H1 (cell line): ENCODE measurements at regions not wholly inside any gene's neighbourhood (a gene's known extent, or its start where the extent isn't known, plus 50 kb on each side); places are given as distances from the start of the nearest gene placed in this dataset.

Experiments
- CTCF ChIA-PET: fragments of 300-600 bp; sonication (Branson Sonifier 250); formaldehyde crosslinking; loops from one replicate; lab custom pipeline; 2021; ENCODE audit not compliant: partially characterized antibody; lab: Charles Lee
- POLR2A ChIA-PET: fragments of 300-600 bp; sonication (Branson Sonifier 250); formaldehyde crosslinking; loops from one replicate; lab custom pipeline; 2021; ENCODE audit warnings: inconsistent platforms; ENCODE audit not compliant: partially characterized antibody; lab: Charles Lee
- DNase-seq, 2 experiments: peaks; one replicate each; pipeline versions ENCODE4 v3.0.0 to v3.0.0-alpha.2; 2010 to 2022; ENCODE audit warnings: low spot score in 2 of 2, low read depth in 1 of 2, mixed read lengths in 1 of 2
- FAIRE-seq: peaks from 2 replicates; lab custom pipeline; 2011; peaks lifted over from hg19 to GRCh38; lab: Jason Lieb, UNC
- H2AFZ ChIP-seq: 2 replicates; pipeline ENCODE4 v1.8.1; 2012; ENCODE audit warnings: low read length, inconsistent platforms
- H2AK5ac ChIP-seq: 2 replicates; pipeline ENCODE4 v1.6.1; 2013; ENCODE audit warnings: low read depth, low read length
- H2BK120ac ChIP-seq: replicated peaks from 2 replicates; pipeline ENCODE3; 2013; ENCODE audit warnings: low read depth, low read length, inconsistent platforms
- H2BK12ac ChIP-seq: 2 replicates; pipeline ENCODE4 v1.6.1; 2013; ENCODE audit warnings: low read depth, low read length
- H2BK15ac ChIP-seq: 2 replicates; pipeline ENCODE4 v1.6.1; 2013; ENCODE audit warnings: low read length
- H2BK20ac ChIP-seq: 2 replicates; pipeline ENCODE4 v1.6.1; 2013; ENCODE audit warnings: low read length
- H2BK5ac ChIP-seq: 2 replicates; pipeline ENCODE4 v1.6.1; 2013; ENCODE audit warnings: low read depth, low read length
- H3K14ac ChIP-seq: 2 replicates; pipeline ENCODE4 v1.6.1; 2013; ENCODE audit warnings: inconsistent platforms; ENCODE audit not compliant: insufficient read length
- H3K18ac ChIP-seq: 2 replicates; pipeline ENCODE4 v1.6.1; 2013; ENCODE audit warnings: low read length; ENCODE audit errors: extremely low read depth
- H3K23ac ChIP-seq: 2 replicates; pipeline ENCODE4 v1.6.1; 2013; ENCODE audit warnings: inconsistent platforms; ENCODE audit not compliant: insufficient read length
- H3K23me2 ChIP-seq: 2 replicates; pipeline ENCODE4 v1.6.1; 2013; ENCODE audit warnings: low read depth, low read length
- H3K27ac ChIP-seq: 2 replicates; pipeline ENCODE4 v1.6.1; 2011; ENCODE audit warnings: low read depth, low read length, inconsistent platforms
- H3K27me3 ChIP-seq, 4 experiments: replicated peaks in 1 of 4; 1 replicate in 1 of 4; 2 replicates in 3 of 4; pipeline versions ENCODE4 v1.6.1 to v1.8.1; 2011 to 2013; ENCODE audit warnings: low read length in 3 of 4, mild to moderate bottlenecking in 3 of 4, inconsistent platforms in 2 of 4, mixed read lengths in 2 of 4, moderate library complexity in 1 of 4; ENCODE audit not compliant: control insufficient read depth in 3 of 4, insufficient read depth in 3 of 4; ENCODE audit errors: extremely low read depth in 1 of 4
- H3K36me3 ChIP-seq, 4 experiments: 2 replicates each; pipeline versions ENCODE4 v1.6.1 to v1.8.1; 2011 to 2013; ENCODE audit warnings: mild to moderate bottlenecking in 4 of 4, low read length in 3 of 4, moderate library complexity in 2 of 4, control low read depth in 1 of 4, inconsistent platforms in 1 of 4; ENCODE audit not compliant: insufficient read depth in 4 of 4, control insufficient read depth in 2 of 4
- H3K4ac ChIP-seq: replicated peaks from 2 replicates; pipeline ENCODE3; 2013; ENCODE audit warnings: low read length, low read depth, mixed read lengths, inconsistent platforms; ENCODE audit not compliant: insufficient read length
- H3K4me1 ChIP-seq, 4 experiments: replicated peaks in 1 of 4; 1 replicate in 1 of 4; 2 replicates in 3 of 4; pipeline versions ENCODE4 v1.6.1 to v1.8.1; 2011 to 2013; ENCODE audit warnings: low read length in 3 of 4, inconsistent platforms in 2 of 4, mixed read lengths in 1 of 4; ENCODE audit not compliant: insufficient read depth in 4 of 4, control insufficient read depth in 3 of 4
- H3K4me2 ChIP-seq, 2 experiments: 2 replicates each; pipeline versions ENCODE4 v1.6.1 to v1.8.1; 2011 to 2013; ENCODE audit warnings: low read depth in 2 of 2, low read length in 2 of 2, control low read depth in 1 of 2, inconsistent platforms in 1 of 2, mild to moderate bottlenecking in 1 of 2; ENCODE audit not compliant: insufficient read depth in 1 of 2
- H3K4me3 ChIP-seq, 4 experiments: fragments of 200-600, 300-600 bp in 1 of 4; sonication (generic), shearing (Covaris generic), sonication (Bioruptor Twin) in 1 of 4; 2 replicates each; pipeline versions ENCODE4 v1.5.1 to v1.8.1; 2011 to 2016; ENCODE audit warnings: low read length in 4 of 4, low read depth in 3 of 4, control low read depth in 2 of 4, inconsistent platforms in 2 of 4, mild to moderate bottlenecking in 2 of 4, mixed read lengths in 1 of 4, moderate library complexity in 1 of 4; ENCODE audit not compliant: insufficient read depth in 2 of 4; ENCODE audit errors: extremely low read depth in 1 of 4
- H3K56ac ChIP-seq: replicated peaks from 2 replicates; pipeline ENCODE3; 2013; ENCODE audit warnings: low read depth, mild to moderate bottlenecking, mixed read lengths, low read length, inconsistent platforms; ENCODE audit not compliant: insufficient read length
- H3K79me1 ChIP-seq: 2 replicates; pipeline ENCODE4 v1.6.1; 2013; ENCODE audit warnings: low read depth, low read length, control low read depth
- H3K79me2 ChIP-seq, 2 experiments: 2 replicates each; pipeline versions ENCODE4 v1.6.1 to v1.8.1; 2012 to 2013; ENCODE audit warnings: low read length in 2 of 2, mild to moderate bottlenecking in 2 of 2, inconsistent platforms in 1 of 2; ENCODE audit not compliant: insufficient read depth in 2 of 2, control insufficient read depth in 1 of 2
- H3K9ac ChIP-seq, 4 experiments: replicated peaks in 1 of 4; 1 replicate in 1 of 4; 2 replicates in 3 of 4; pipeline versions ENCODE4 v1.6.1 to v1.8.1; 2011 to 2013; ENCODE audit warnings: low read depth in 3 of 4, low read length in 3 of 4, control low read depth in 2 of 4, mild to moderate bottlenecking in 2 of 4, moderate library complexity in 2 of 4, inconsistent platforms in 1 of 4; ENCODE audit errors: extremely low read depth in 1 of 4
- H3K9me3 ChIP-seq, 2 experiments: 2 replicates each; pipeline versions ENCODE4 v1.6.1 to v1.8.1; 2012 to 2013; ENCODE audit warnings: mild to moderate bottlenecking in 2 of 2, moderate library complexity in 2 of 2, control low read depth in 1 of 2, inconsistent platforms in 1 of 2, low read depth in 1 of 2, low read length in 1 of 2, mixed read lengths in 1 of 2; ENCODE audit not compliant: insufficient read depth in 2 of 2
- H4K20me1 ChIP-seq, 2 experiments: replicated peaks in 1 of 2; 2 replicates each; pipeline versions ENCODE3 to v1.8.1; 2011 to 2013; ENCODE audit warnings: inconsistent platforms in 2 of 2, low read length in 2 of 2, mild to moderate bottlenecking in 1 of 2; ENCODE audit not compliant: insufficient read depth in 2 of 2, control insufficient read depth in 1 of 2
- H4K5ac ChIP-seq: 2 replicates; pipeline ENCODE4 v1.6.1; 2013; ENCODE audit warnings: low read length, low read depth, mixed read lengths, inconsistent platforms; ENCODE audit not compliant: insufficient read length
- H4K8ac ChIP-seq: 2 replicates; pipeline ENCODE4 v1.8.0; 2013; ENCODE audit warnings: mild to moderate bottlenecking, moderate library complexity, low read length, inconsistent platforms; ENCODE audit not compliant: insufficient read depth; ENCODE audit errors: extremely low read depth
- H4K91ac ChIP-seq: replicated peaks from 2 replicates; pipeline ENCODE3; 2013; ENCODE audit warnings: low read length, mixed read lengths, inconsistent platforms; ENCODE audit not compliant: insufficient read length
- ASH2L ChIP-seq: fragments of 200-600, 300-600 bp; sonication (generic); IDR thresholded peaks from one replicate; pipeline ENCODE4 v1.7.1; 2017; ENCODE audit warnings: low read length
- CBX5 ChIP-seq: fragments of 300-800, 300-1000 bp; sonication (generic); IDR thresholded peaks from 2 replicates; pipeline ENCODE4 v1.7.1; 2016; ENCODE audit warnings: antibody characterized with exemption, low read length, low read depth
- CBX8 ChIP-seq: fragments of 300-800, 300-1000 bp; sonication (generic); IDR thresholded peaks from 2 replicates; pipeline ENCODE4 v1.7.1; 2016; ENCODE audit warnings: low read depth, low read length, borderline replicate concordance
- CREB1 ChIP-seq: IDR thresholded peaks from 2 replicates; pipeline ENCODE4 v1.6.1; 2012; ENCODE audit warnings: inconsistent platforms
- CTBP2 ChIP-seq: IDR thresholded peaks from 2 replicates; pipeline ENCODE4 v1.7.0; 2011; ENCODE audit warnings: borderline replicate concordance, mild to moderate bottlenecking, moderate library complexity, mixed read lengths, low read length; ENCODE audit not compliant: insufficient read depth, insufficient read length
- KDM5A ChIP-seq: fragments of 200-600 bp; IDR thresholded peaks from 2 replicates; pipeline ENCODE4 v1.7.1; 2012; ENCODE audit warnings: mild to moderate bottlenecking, low read length, inconsistent platforms, mixed read lengths
- MAFK ChIP-seq: IDR thresholded peaks from 2 replicates; pipeline ENCODE4 v1.6.1; 2012; ENCODE audit warnings: low read depth, mild to moderate bottlenecking, improper control_type of control experiment, low read length
- RAD21 ChIP-seq, 2 experiments: IDR thresholded peaks in 1 of 2; conservative IDR thresholded peaks in 1 of 2; 2 replicates each; pipeline ENCODE4 v1.6.1; 2011; ENCODE audit warnings: low read depth in 2 of 2, low read length in 2 of 2, improper control_type of control experiment in 1 of 2, inconsistent platforms in 1 of 2, mild to moderate bottlenecking in 1 of 2, moderate library complexity in 1 of 2
- RFX5 ChIP-seq: IDR thresholded peaks from 2 replicates; pipeline ENCODE4 v1.6.1; 2011; ENCODE audit warnings: low read depth, low read length, improper control_type of control experiment, borderline replicate concordance
- SAP30 ChIP-seq: fragments of 300-600 bp; sonication (generic); IDR thresholded peaks from 2 replicates; pipeline ENCODE4 v1.7.1; 2012; ENCODE audit warnings: low read length, moderate library complexity, mild to moderate bottlenecking, inconsistent platforms; ENCODE audit not compliant: insufficient read depth, insufficient replicate concordance
- SIN3A ChIP-seq, 2 experiments: IDR thresholded peaks in 1 of 2; conservative IDR thresholded peaks in 1 of 2; 2 replicates each; pipeline ENCODE4 v1.6.1; 2011 to 2012; ENCODE audit warnings: low read length in 2 of 2, improper control_type of control experiment in 1 of 2, low read depth in 1 of 2, mild to moderate bottlenecking in 1 of 2
- SIX5 ChIP-seq: IDR thresholded peaks from 2 replicates; pipeline ENCODE4 v1.6.1; 2011; ENCODE audit warnings: mild to moderate bottlenecking, low read depth, low read length
- TAF7 ChIP-seq: optimal IDR thresholded peaks from 2 replicates; pipeline ENCODE3; 2011; ENCODE audit warnings: low read depth, mild to moderate bottlenecking, inconsistent platforms, low read length, moderate library complexity, borderline replicate concordance
- ZNF274 ChIP-seq: IDR thresholded peaks from 2 replicates; pipeline ENCODE4 v1.7.0; 2012; ENCODE audit warnings: low read length, borderline replicate concordance; ENCODE audit errors: extremely low read depth
- WGBS, 2 experiments: shearing (Covaris generic) in 1 of 2; methylation state at CpG; one replicate each; pipeline versions ENCODE4 v1.1.6 to v1.1.7; 2013 to 2015; ENCODE audit warnings: low lambda C conversion rate in 2 of 2, mixed read lengths in 2 of 2, inconsistent platforms in 1 of 2, low coverage in 1 of 2, missing lambda C conversion rate in 1 of 2; ENCODE audit not compliant: insufficient replicate concordance in 2 of 2, insufficient coverage in 1 of 2, insufficient read length in 1 of 2; ENCODE audit errors: extremely low coverage in 1 of 2, missing lambda C conversion rate in 1 of 2; 5-methylcytosine and 5-hydroxymethylcytosine counted together

DNA sequence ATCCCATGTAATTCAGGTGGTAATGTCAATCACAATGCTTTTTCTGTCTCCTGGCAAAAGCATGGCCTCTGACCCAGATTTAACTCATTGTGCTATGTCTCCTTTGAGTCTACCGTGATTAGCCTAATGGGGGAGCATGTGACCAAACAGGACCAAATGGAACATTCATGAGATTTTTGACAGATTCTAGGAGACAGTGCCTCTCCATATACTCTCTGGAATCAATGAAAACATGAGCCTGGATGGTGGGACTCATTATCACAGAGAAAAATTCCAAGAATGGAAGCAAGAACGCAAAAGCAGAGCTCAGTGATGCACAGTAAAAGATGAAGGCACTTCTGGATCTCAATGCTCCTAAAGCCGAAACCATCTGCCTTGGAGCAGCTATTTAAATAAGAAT lies 307.9 kb upstream of the MON1B start:
- Histone ChIP-seq H3K4me2 (no peak overlapping the region), H3K79me1 (no peaks in the 10 kb centered on the region), H3K9ac (no peak overlapping the region), H4K91ac (no peak overlapping the region), H2BK15ac (no peak overlapping the region), H3K14ac (no peak overlapping the region), H3K56ac (no peak overlapping the region), H4K5ac (no peak overlapping the region), H3K4ac (no peak overlapping the region), H2AK5ac (no peak overlapping the region), H2BK120ac (no peak overlapping the region), H3K18ac (no peak overlapping the region), H3K9me3 (no peaks in the 10 kb centered on the region), H3K4me1 (peaks cover 0 to 4% (median 3%) of the 10 kb centered on the region in 4 experiments; a peak in 3 of 7 replicates), H4K8ac (no peak overlapping the region), H3K36me3 (no peaks in the 10 kb centered on the region), H2BK20ac (no peak overlapping the region), H3K27me3 (no peaks in the 10 kb centered on the region), H3K27ac (no peak overlapping the region), H2BK5ac (no peak overlapping the region), H3K23me2 (no peaks in the 10 kb centered on the region), H3K23ac (no peak overlapping the region), H2AFZ (no peak overlapping the region), H2BK12ac (no peak overlapping the region), H3K4me3 (no peak overlapping the region), H3K79me2 (no peaks in the 10 kb centered on the region), H4K20me1 (no peaks in the 10 kb centered on the region)
- no peak for TF ChIP-seq CREB1
- TF ChIP-seq CTBP2 = no peak
- no peak for TF ChIP-seq CBX8
- no peak for TF ChIP-seq RFX5
- TF ChIP-seq SIN3A (conservative IDR thresholded peaks at IDR 0.05 in 1 of 2, IDR thresholded peaks at IDR 0.05 in 1 of 2; ENCODE audit: low read depth in 1 of 2, low read length in 2 of 2) = no peak
- TF ChIP-seq ZNF274 = no peak
- TF ChIP-seq MAFK = no peak
- TF ChIP-seq KDM5A = no peak
- no peak for TF ChIP-seq SAP30
- TF ChIP-seq RAD21 (IDR thresholded peaks at IDR 0.05 in 1 of 2, conservative IDR thresholded peaks at IDR 0.05 in 1 of 2; ENCODE audit: low read depth in 2 of 2, low read length in 2 of 2) = no peak
- TF ChIP-seq ASH2L = no peak
- no peak for TF ChIP-seq TAF7
- TF ChIP-seq SIX5 = no peak
- TF ChIP-seq CBX5 = no peak
- 84% methylated on average over 3 of the region's 3 CpGs; no CpG with 5 or more reads in 1 of the 2 experiments for WGBS, 2 experiments
- DNase-seq = no peak
- POLR2A ChIA-PET = interaction anchor here (0.6 kb wide), 1 partner anchor 18 kb away, joined by 3 read pairs; no protein-coding TSS in a partner anchor
- FAIRE-seq = no peak
- CTCF ChIA-PET = interaction anchor here (0.6 to 2.6 kb wide), 5 partner anchors 33 to 290 kb away, joined by 3 to 11 read pairs (median 3); no protein-coding TSS in a partner anchor
